GM12872 (cell line): ENCODE measurements at regions not wholly inside any gene's neighbourhood (a gene's known extent, or its start where the extent isn't known, plus 50 kb on each side); places are given as distances from the start of the nearest gene placed in this dataset.

Source experiments
- CTCF ChIP-seq: IDR thresholded peaks from 3 replicates; pipeline ENCODE4 v1.5.1; 2011; ENCODE audit warnings: low read depth, mild to moderate bottlenecking, low read length, moderate library complexity; ENCODE audit not compliant: insufficient read depth

GRCh38 chr2:187174582-187174981, 273.5 kb downstream of the CALCRL start:
- peak; percentile 36; the same call in 2 of the 3 replicates for TF ChIP-seq CTCF

GRCh38 chr2:187171318-187171717, 276.7 kb downstream of the CALCRL start:
- no peak for TF ChIP-seq CTCF

- no peak for TF ChIP-seq CTCF
Observed at GRCh38 chr2:187169864-187170263, 278.2 kb downstream of the CALCRL start.

GRCh38 chr2:187168720-187169713, 279.0 kb downstream of the CALCRL start:
- no peak for TF ChIP-seq CTCF

- TF ChIP-seq CTCF = no peak
Observed at GRCh38 chr2:187167491-187167890, 280.6 kb downstream of the CALCRL start.

GRCh38 chr2:187165936-187166610, 282.0 kb downstream of the CALCRL start:
- no peak for TF ChIP-seq CTCF

- TF ChIP-seq CTCF = no peak
Observed at GRCh38 chr2:187158452-187158851, 289.6 kb downstream of the CALCRL start.
